ENCODE measurements at regions not wholly inside any gene's neighbourhood (a gene's known extent, or its start where the extent isn't known, plus 50 kb on each side); places are given as distances from the start of the nearest gene placed in this dataset.

DNA sequence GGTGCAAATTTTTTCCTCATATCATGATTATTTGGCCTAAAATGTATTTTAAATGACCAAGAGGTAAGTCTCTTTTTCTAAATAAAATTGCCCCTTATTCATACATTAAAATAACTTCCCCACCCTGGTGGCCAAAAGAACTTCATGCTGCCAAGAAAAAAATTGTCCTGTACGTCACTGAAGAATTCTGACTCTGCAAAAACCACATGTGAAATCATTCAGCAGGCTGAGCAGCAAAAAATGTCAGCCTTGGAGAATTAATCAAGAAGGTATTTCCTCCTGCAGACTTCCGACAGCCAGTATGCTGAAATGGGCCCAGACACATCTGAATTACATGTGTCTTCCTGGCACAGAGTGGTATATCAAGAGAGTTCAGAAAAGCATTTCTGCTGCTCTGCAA, 94.6 kb upstream of the HMHB1 start:
- no peak for TF ChIP-seq EZH2 (IDR thresholded peaks at IDR 0.05)
- no peak for TF ChIP-seq POLR2AphosphoS5 (IDR thresholded peaks at IDR 0.05; ENCODE audit: borderline replicate concordance, low read depth, low read length)
- no peak for TF ChIP-seq FOXP2 (optimal IDR thresholded peaks at IDR 0.05; ENCODE audit: control extremely low read depth, extremely low read length, insufficient read depth)

Data from SK-N-MC (cell line).